Ramos (cell line): ENCODE measurements at regions not wholly inside any gene's neighbourhood (a gene's known extent, or its start where the extent isn't known, plus 50 kb on each side); places are given as distances from the start of the nearest gene placed in this dataset.
"Not testable (repeated sequence)": the region's sequence is repeated elsewhere in the genome, so short reads cannot be mapped to it uniquely, and the experiment has no call there.

Experiments used
- in situ Hi-C: fragments of 300-500 bp; cut with MboI; formaldehyde crosslinking; loops from one replicate; pipeline ENCODE4 v1.14.3; 2022; ENCODE audit warnings: low sequenced_read_pairs; ENCODE audit not compliant: unreplicated experiment

DNA sequence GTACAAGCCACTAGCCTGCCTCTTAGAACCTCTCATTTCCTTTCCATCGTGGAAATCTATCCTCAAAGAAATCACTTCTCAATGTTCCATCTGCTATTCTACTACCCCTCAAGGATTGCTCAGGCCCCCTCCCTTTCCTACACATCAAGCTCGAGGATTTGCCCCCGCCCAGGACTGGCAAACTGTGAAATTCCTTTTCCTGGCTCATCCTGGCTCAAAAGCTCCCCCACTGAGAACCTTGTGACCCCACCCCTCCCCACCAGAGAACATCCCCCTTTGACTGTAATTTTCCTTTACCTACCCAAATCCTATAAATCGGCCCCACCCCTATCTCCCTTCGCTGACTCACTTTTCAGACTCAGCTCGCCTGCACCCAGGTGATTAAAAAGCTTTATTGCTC, 1103.3 kb upstream of the FAM98A start:
- in situ Hi-C loops, result not testable (repeated sequence)

DNA sequence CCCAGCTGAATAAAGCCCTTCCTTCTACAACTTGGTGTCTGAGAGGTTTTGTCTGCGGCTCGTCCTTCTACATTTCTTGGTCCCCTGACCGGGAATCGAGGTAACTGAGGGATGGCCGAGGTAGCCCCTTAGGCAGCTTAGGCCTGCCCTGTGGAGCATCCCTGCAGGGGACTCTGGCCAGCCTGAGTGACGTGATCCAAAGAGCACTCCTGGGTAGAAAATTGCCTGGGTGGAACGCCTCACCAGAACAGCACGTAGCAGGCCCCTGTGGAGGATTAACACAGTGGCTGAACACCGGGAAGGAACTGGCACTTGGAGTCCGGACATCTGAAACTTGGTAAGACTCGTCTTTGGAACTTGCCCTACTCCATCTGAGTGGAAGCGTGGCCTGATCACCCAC, 1078.5 kb upstream of the FAM98A start:
- in situ Hi-C loops, result not testable (repeated sequence)

DNA sequence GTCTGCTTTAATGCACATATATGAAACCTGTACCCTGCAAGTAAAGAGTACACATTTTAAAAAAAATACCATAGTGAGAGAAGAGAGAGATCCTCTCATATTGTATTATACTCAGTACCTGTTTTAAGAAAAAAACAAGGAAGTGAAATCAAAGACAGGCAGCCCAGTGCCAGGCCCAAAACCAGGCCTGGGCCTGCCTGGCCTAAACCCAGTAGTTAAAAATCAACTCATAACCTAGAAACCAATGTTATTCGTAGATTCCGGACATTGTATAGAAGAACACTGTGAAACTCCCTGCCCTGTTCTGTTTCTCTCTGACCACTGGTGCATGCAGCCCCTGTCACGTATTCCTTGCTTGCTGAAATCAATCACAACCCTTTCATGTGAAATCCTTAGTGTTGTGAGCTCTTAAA, 1078.0 kb upstream of the FAM98A start:
- in situ Hi-C loops, result not testable (repeated sequence)

DNA sequence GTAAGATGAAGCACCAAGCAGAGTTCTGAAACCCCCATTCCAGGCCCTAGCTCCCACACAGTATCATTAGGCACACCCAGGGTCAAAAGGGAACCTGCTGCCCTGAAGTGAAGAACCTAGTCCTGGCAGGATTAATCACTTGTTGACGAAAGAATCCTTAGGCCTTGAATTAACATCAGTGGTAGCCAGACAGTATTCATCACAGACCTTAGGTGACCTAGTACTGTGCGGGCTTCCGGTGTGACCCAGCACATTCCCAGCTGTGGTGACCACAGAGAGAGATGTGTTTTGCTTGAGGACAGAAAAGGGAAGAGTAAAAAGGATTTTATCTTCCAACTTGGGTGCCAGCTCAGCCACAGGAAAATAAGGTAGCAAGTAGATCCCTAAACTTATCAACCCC, 1071.4 kb upstream of the FAM98A start:
- in situ Hi-C loops, result no loop called here

DNA sequence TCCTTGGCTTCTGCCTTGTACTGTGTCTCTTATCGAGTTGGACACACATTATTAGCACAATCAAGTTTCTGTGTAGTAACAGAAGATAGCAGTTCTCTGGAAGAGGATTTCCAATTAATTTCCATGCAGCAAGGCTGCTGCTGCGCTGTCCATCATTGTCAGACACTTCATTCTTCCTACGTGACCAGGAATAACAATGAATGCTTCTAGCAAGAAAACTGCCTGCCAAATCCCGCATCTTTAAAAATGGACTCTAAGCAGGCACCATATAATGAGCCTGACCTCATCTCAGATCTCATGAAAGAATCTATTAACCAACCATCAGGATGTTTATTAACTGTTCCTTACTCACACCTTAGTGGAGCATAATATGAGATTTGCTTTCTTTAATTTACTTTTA, 1067.7 kb upstream of the FAM98A start:
- in situ Hi-C loops, result no loop called here

DNA sequence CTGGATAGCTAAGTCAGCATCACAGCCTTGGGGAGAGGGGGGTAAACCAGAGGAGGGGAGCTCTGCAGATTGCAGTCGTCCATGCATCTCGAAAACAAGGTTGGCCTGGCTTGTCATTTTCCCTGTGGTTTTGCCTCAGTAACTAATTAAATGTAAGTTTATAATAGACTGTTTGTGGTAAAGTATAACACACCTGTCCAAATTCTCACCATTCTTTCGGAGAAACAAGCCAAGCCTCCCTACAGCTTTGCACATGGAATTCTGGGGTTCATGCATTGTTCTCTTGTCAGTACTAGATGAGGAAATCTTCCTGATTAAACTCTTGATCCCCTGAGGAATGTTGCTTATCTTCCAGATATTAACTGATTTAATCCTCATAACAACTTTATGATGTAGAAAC, 1065.2 kb upstream of the FAM98A start:
- in situ Hi-C loops, result no loop called here

DNA sequence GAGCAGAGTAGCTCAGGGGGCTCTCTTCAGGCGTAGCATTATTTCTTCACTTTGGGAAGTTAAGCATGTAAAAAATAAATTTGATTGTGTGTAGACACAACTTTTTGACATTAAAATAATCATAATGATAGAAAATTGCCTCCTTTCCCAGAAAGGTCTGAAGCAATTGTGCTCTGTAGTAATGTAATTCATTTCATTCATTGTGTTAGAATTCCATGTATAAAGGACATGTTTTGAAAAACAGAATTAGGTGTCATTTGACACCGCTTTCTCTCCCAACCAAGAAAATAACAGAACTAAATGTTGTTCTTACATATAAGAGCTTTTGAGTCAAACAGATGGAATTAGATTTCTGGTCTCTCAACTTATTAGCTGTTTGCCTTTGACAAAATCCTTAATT, 1064.2 kb upstream of the FAM98A start:
- in situ Hi-C loops, result no loop called here

DNA sequence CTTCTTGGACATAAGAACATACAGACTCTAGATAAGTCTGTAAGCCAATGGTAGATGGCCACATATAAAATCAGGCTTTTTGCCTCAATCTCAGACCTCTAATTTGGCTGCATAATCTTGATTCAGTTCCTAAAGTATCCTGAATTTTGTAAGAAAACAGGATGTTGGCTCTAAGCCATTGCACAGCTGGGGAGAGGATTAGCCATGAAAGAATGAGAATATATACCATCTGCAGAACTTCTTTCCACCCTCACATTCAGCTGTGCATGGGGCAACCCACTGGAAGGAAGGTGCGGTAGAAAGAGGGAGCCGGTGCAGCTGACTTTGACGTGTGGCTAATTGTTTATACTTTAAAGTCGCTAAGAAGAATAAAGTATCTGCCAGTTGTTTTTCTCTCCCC, 1061.6 kb upstream of the FAM98A start:
- in situ Hi-C loops, result no loop called here

DNA sequence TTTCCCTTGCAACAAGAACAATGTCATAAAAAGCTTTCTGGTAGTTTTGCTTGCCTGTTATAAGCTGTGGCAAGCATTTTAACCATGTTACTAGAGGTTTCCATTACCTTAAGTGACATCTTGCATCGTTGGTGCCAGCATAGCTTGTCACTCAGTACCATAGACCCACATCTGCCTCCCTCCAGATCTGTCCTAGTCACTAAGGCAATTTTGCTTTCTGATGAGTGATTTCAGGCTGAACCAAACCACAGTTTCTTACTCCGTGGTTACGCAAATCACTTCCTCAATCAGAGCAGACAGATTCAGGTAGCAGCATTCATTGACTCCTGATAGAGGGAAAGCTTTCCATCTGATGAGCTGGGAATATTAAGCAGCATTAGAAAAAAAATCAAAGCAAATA, 1057.5 kb upstream of the FAM98A start:
- in situ Hi-C loops, result no loop called here

DNA sequence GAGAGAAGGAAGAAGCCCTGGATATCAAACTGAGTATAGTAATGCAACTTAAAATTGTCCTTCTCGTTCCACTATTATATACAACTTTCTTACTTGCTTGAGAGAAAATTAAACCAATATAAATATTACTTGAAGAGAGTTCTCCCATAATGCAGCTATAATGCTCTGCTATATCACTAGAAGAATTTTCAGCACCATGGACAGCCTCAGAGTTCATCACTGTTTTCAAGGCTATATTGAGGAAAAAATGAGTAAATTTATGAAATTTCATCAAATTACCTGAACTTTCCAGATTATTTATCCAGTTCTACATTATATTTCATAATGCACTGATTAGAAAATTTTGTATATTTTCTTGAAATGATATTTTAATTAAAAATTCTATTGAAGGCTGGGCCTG, 1053.5 kb upstream of the FAM98A start:
- in situ Hi-C loops, result no loop called here

DNA sequence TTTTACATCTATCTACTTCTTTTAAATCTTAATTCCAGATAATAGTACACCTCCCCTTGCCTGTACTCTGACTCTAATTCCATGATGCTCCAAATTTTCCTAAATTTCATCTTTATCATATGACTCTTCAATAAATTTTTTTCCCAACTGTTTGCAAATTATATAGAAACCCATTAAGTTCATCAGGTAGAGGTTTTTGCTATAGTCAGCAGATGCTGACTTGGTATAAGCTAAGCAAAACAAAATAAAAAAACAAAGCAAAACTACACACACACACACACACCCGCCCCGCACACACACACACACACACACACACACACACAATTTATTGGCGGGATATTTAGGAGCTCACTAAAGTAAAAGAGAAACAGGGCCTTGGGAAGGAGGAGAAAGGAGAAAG, 1047.8 kb upstream of the FAM98A start:
- in situ Hi-C loops, result no loop called here

DNA sequence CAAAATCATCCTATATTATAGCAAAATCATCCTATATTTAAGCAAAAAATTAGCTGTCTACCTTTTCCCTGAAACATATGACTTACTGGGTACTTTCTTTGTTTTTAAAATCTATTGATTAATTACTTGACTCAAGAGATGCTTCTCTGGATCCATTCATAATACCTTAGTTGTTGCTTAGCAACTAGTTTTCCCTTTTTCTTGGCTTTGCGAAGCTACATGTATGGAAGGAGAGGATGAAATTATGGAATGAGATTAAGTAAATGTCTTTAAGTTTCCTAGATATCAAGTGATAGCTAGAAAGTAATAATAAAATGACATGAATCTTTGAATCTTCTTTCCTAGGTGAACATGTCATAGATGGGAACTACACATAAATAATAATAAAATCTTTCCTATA, 1033.2 kb upstream of the FAM98A start:
- in situ Hi-C loops, result no loop called here

DNA sequence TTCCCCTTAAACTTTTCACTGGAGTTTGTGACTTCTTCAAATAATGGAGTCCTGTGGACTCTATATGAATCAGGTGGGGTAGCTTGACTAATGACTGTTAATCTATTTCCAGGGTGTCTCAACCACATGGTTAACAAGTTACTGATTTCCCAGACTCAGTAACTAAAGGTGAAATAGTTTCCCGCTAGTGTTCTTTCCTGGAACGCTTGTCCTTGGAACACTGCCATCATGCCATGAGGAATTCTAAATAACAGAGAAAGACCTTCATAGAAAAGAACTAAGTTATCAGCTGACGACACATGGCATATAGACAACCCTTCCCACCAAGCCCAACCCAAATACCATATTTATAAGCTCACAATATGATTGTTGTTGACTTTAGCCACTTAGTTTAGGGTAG, 1027.9 kb upstream of the FAM98A start:
- in situ Hi-C loops, result no loop called here

DNA sequence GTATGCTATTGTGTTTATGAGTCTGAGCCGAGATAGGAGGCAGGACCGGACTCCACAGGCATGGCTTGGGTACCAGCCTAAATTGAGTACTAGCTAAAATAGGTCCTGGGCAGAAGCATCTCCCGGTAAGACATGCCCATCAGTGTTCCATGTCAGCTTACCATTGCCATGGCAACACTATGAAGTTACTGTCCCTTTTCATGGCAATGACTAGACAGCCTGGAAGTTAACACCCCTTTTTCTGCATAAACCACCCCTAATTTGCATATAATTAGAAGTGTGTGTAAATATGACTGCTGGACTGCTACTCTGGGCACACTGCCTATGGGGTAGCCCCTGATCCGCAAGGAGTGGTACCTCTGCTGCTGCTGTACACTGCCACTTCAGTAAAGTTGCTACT, 1005.1 kb upstream of the FAM98A start:
- in situ Hi-C loops, result no loop called here

DNA sequence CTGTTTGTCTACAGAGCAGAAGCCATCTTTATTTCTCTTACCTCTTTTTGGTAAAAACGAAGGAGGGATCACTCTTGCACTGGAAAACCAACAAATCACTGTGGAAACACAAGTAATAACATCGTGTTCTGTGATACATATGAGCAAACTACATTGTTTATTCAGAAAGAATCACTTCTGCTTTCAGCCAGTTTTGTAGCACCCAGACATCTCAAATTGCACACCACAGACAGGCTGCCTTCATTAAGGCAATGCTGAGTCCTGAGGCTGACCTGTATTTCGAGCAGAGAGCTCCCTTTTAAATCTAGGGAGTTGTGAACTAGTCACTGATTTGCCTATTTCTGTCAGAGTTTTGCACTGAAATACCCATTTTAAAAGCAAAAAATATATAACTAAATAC, 1003.2 kb upstream of the FAM98A start:
- in situ Hi-C loops, result no loop called here

DNA sequence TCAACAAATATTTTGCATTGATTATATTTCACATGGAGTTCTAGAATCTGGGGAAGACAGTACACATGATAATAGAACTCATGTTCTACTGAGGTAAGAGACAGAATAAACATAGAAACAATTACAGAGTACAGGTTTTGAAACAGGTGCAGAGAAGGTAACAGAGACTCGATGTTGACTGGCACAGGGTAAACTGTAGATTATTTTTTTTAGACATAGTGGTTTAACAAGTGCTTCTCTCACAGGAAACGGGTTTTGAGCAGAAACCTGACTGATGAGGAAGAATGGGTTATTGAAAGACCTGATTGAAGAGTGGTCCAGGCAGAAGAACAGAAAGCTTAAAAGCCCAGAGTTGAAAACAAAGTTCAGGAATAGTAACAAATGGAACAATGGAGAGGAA, 1002.5 kb upstream of the FAM98A start:
- in situ Hi-C loops, result no loop called here

DNA sequence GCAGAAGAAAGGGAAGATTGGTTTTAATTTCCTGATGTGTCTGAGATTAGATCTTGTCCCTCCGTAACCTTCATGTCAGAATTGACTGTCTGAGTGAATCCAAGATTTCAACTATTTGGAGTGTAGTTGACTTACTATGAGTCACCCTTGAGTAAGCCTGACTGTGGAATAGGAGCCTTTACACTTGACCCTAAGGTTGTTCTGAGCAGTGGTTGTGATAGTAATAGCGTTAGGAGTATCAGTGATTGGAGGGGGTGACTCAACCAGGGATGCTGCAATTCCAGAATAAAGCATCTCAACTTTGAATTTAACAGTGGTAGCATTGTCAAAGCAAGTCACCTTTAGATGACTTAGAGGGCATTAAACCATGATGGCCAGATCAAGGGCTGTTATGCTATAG, 979.5 kb upstream of the FAM98A start:
- in situ Hi-C loops, result no loop called here

DNA sequence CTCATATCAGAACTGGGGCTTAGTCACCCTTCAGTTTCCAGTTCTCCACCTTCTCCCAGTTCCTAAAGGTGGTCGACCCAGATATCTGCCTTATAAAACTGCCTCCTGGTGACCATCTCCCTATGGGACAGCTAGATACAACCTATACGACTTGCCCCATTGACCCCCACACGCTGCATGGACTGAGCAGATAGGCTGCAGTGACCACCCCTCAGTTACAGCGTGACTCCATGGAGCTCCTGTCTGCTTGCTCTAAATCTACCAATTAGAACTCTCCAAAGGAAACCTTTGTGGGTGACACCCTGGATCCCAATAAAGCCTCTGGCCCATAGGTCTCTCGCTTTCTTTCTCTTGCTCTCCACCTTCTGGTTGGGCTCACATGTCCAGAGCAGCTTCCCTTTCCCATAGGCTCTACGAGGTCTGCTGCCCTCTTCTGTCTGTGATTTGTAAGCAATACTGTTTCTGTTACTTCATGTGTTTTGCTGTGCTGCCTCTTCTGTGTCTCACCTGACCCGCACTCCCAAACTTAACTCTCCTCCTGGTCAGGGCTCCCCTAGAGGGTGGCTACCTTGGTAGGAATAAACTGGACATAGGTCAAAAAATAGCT, 971.3 kb upstream of the FAM98A start:
- in situ Hi-C loops, result no loop called here

DNA sequence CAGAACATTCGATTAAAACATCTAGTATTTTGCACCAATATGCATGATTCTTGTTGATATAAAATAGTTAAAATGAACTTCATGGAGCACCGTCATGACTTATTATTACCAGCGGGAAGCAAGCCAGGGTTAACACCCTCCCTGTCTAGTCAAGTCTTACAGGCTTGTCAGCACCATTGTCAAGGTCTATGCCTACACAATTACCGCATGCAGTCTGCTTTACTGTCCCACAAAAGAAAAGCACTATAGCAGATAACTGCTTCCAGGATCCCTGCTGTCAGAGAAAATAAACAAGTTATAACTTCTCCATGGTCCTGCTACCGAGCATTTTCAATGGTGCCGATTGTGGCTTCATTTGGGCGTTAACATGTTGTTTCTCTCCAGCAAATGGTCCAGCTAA, 968.0 kb upstream of the FAM98A start:
- in situ Hi-C loops, result no loop called here

DNA sequence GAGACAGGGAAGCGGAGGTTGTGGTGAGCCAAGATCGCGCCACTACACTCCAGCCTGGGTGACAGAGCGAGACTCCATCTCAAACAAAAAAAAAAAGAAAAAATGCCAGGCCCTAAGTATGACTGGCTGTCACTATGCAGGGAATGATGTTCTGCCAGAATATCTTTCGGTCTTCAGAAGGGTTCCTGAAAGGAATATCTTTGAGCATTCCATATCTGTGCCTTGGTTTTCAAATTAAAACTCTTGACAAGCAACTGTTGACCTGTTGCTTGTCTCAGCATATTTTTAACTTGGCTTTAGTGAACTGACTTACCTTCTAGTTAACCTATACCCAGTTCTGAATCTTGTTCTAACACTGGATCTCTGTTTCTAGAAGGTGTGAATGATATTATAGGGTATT, 953.2 kb upstream of the FAM98A start:
- in situ Hi-C loops, result no loop called here

DNA sequence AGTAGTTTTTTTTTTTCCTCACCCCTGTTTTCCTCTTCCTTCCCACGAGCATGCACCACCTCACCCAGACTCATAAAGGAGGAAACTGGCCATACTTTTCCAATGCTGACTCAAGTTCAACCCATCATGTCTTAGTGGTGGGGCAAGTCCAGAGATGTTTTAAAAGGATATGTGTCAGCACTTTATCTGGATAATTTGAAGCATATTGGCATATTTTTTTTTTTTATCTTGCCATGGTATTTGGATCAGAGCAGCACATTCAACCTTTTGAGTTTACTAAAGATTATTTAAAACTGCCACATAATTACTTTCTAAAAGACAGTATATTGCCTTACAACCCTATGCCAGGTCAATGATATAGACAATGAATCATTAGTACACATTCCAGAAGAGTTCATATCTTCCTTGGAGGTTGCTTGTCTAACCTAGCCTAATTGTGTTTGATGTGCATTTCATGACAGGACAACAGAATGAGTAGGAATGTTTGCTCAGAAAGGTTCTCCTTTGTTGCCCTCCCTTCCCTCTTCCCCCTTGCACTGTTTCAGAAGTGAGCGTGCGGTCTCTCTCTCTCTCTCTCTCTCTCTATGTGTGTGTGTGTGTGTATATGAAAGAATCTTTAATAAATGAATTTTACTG, 950.7 kb upstream of the FAM98A start:
- in situ Hi-C loops, result no loop called here

DNA sequence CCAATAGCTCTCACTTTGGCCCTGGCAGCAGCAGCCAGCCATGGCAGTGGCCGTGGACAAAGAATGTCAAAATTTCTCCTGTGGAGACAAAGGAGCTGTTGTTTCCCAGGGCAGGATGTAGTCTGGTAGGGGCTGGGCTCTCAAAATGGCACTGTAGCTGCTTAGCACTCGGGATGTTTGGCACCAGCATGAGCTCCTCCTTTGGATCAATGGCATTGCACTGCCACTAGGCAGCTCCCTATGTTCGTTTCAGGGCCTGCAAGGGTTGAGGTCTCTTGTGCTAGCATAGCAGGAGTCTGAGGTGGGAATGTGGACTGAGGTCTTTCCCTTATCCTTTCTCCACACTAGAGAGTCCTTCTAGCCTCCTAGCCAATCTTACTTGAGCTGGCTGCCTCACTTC, 948.8 kb upstream of the FAM98A start:
- in situ Hi-C loops, result no loop called here

DNA sequence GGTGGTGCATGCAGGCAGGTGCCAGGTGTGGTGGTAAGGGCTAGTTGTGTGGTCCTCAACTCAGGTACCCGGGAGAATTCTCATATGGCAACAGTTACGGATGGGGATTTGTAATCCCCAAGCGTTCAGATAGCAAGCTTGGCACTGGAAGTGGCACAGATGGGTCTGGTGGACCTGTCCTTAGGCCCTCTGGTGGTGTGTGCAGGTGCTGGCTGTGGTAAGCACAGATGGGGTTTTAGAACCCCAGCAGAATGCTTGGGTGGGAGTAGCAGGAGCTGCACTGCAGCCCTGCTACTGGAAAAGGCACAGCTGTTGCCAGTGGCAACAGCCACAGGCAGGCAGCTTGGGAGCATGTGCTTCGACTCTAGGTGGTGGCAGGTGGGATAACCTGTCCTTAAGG, 948.2 kb upstream of the FAM98A start:
- in situ Hi-C loops, result no loop called here
